ENCODE measurements at regions not wholly inside any gene's neighbourhood (a gene's known extent, or its start where the extent isn't known, plus 50 kb on each side); places are given as distances from the start of the nearest gene placed in this dataset.

GRCh38 chrX:117539090-117539418, 577.6 kb downstream of the KLHL13 start:
- no peak for DNase-seq
- no peaks in the 10 kb centered on the region for H3K9me3 ChIP-seq
- H3K4me1 ChIP-seq, result no peaks in the 10 kb centered on the region
- intact Hi-C loops (cut with DNase I), result no loop called here
- 75 to 90% methylated on average over 1 of the region's 1 CpG for WGBS, 2 donors
- no peaks in the 10 kb centered on the region for H3K36me3 ChIP-seq
- H3K27ac ChIP-seq, result no peak overlapping the region
- H3K27me3 ChIP-seq, result no peaks in the 10 kb centered on the region
- TF ChIP-seq POLR2A (IDR thresholded peaks at IDR 0.05) (no peak), CTCF (IDR thresholded peaks at IDR 0.05) (no peak)
- no peak overlapping the region for H3K4me3 ChIP-seq (replicated peaks in 1 of 3)

GRCh38 chrX:117538178-117539089, 578.2 kb downstream of the KLHL13 start:
- H3K27ac ChIP-seq, result no peak overlapping the region
- no peak for TF ChIP-seq CTCF (IDR thresholded peaks at IDR 0.05)
- TF ChIP-seq POLR2A (IDR thresholded peaks at IDR 0.05), result no peak
- WGBS, 2 donors, result 83 to 88% methylated on average over 2 to 3 of the region's 3 CpGs
- H3K4me3 ChIP-seq (replicated peaks in 1 of 3), result no peak overlapping the region
- no peaks in the 10 kb centered on the region for H3K36me3 ChIP-seq
- no peaks in the 10 kb centered on the region for H3K27me3 ChIP-seq
- intact Hi-C loops (cut with DNase I), result no loop called here
- no peaks in the 10 kb centered on the region for H3K9me3 ChIP-seq
- no peak for DNase-seq
- H3K4me1 ChIP-seq, result no peaks in the 10 kb centered on the region

GRCh38 chrX:117532339-117532738, 584.3 kb downstream of the KLHL13 start:
- Histone ChIP-seq H3K36me3 (no peaks in the 10 kb centered on the region), H3K27me3 (no peaks in the 10 kb centered on the region), H3K9me3 (no peaks in the 10 kb centered on the region), H3K27ac (no peak overlapping the region), H3K4me3 (replicated peaks in 1 of 3) (no peak overlapping the region), H3K4me1 (no peaks in the 10 kb centered on the region)
- no peak for TF ChIP-seq POLR2A (IDR thresholded peaks at IDR 0.05)
- TF ChIP-seq CTCF (IDR thresholded peaks at IDR 0.05), result no peak
- intact Hi-C loops (cut with DNase I), result no loop called here
- DNase-seq, result no peak

GRCh38 chrX:117522725-117523700, 593.6 kb downstream of the KLHL13 start:
- 72 to 84% methylated on average over 4 of the region's 4 CpGs for WGBS, 2 donors
- intact Hi-C loops (cut with DNase I), result no loop called here
- Histone ChIP-seq H3K27ac (no peak overlapping the region), H3K4me1 (no peaks in the 10 kb centered on the region), H3K36me3 (no peaks in the 10 kb centered on the region), H3K9me3 (no peaks in the 10 kb centered on the region), H3K4me3 (replicated peaks in 1 of 3) (no peak overlapping the region), H3K27me3 (no peaks in the 10 kb centered on the region)
- no peak for DNase-seq
- no peak for TF ChIP-seq CTCF (IDR thresholded peaks at IDR 0.05)

- no peaks in the 10 kb centered on the region for H3K9me3 ChIP-seq
- WGBS, 2 donors, result 82 to 86% methylated on average over 1 of the region's 1 CpG
- DNase-seq, result no peak
- no peak overlapping the region for H3K27ac ChIP-seq
- intact Hi-C loops (cut with DNase I), result no loop called here
- no peak for TF ChIP-seq POLR2A (IDR thresholded peaks at IDR 0.05)
- no peak for TF ChIP-seq CTCF (IDR thresholded peaks at IDR 0.05)
- H3K4me1 ChIP-seq, result no peaks in the 10 kb centered on the region
- no peaks in the 10 kb centered on the region for H3K27me3 ChIP-seq
- H3K4me3 ChIP-seq (replicated peaks in 1 of 3), result no peak overlapping the region
- H3K36me3 ChIP-seq, result no peaks in the 10 kb centered on the region
These were observed 598.6 kb downstream of the KLHL13 start for GRCh38 chrX:117517994-117518393.
